CD1c-positive myeloid dendritic cell (primary cell): ENCODE measurements at regions not wholly inside any gene's neighbourhood (a gene's known extent, or its start where the extent isn't known, plus 50 kb on each side); places are given as distances from the start of the nearest gene placed in this dataset.

Experiments
- DNase-seq: peaks from one replicate; pipeline ENCODE4 v3.0.0-alpha.2; 2016; ENCODE audit errors: extremely low spot score

- no peak for DNase-seq
These were observed 249.7 kb upstream of the ZNF462 start for GRCh38 chr9:106613250-106613737.

DNA sequence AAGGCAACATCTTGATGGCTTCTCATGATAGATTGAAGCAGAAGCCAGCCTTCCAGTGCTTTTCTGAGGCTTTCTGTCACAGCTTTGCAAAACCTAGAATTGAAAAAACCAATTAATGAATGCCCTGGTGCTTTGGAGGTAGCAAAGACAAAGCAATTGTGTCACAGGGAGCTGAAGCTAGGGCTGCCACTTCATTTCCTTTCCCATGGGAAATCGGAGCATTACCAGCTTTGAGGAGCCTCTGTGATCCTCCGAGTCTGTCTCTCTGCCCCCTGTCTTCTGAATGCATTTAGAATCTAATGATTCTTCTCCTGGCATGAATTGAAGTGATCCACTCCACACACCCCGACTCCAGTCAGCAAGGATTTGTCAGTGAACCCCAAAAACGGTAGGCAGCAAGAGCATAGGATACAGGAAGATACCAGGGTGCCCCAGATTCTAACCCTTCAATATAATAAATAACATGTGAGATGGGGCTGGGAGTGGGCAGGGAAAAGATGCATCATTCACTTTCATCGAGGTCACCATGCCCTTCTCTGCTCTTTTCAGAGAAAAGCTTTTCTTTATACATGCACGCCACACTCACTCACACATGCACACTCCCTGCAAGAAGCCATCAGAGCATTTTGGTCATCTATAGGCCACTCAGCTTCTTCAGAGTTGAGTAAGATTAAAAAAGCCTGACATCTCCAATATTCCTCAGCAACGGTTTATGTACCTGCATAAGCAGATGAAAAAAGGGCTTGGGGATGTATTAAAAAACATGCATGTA is 247.7 kb upstream of the ZNF462 start:
- DNase-seq = no peak

DNA sequence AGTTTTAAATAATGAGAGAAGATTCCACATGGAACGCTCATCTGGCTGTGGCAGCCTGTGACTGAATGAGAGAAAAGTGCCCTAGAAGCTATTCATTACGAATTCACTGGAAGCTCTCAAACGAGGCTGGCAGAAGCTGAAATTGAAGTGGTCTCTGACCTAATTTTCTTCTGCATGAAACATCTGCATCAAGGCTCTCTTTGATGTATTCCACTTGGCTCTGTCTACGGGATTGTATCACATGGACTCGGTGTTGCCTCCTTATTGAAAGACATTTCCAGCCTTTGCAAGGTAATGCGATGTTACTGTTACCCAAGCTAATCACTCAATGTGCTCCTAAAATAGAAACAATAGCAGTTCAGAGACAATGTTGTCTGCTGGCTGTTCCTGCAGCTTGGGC is 246.9 kb upstream of the ZNF462 start:
- no peak for DNase-seq

- no peak for DNase-seq
These were observed 246.1 kb upstream of the ZNF462 start for GRCh38 chr9:106616851-106617345.

- no peak for DNase-seq
These were observed 243.8 kb upstream of the ZNF462 start for GRCh38 chr9:106619211-106619610.

DNA sequence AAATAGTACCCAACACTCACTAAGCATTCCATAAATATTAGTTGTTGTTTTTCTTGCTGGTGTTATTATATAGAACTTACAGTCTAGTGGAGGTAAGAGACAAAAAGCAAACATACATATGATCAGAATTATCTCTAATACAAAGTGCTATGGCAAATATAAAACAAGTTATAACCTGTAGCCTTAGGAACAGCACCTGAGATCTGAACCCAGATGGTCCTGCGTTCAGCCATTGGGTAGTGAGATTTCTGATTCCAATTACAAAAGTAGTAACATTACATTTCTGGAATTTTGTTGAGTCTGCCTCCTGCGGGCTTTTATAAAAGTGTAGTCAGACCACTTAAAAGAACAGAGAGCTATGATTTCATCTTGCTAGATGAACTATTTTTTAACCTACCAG is 242.9 kb upstream of the ZNF462 start:
- DNase-seq = no peak

DNA sequence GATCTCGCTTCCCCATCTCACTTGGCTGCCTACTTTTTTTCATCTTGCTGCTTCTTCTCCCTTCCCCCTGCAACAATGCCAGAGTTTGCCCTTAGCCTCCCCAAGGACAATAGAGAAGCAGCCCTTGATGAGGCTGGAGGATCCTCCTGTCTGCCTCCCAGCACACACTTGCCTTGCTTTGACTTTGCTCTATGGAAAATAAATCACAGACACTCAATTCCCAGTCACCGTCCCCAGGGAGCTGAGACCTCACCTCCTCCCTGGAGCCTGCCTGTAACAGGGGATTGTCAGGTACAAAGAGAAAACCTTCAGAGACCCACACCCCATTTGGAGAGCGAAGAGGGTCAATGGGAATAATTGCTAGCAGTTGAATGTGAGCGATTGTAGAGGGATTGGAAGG is 242.1 kb upstream of the ZNF462 start:
- no peak for DNase-seq

DNA sequence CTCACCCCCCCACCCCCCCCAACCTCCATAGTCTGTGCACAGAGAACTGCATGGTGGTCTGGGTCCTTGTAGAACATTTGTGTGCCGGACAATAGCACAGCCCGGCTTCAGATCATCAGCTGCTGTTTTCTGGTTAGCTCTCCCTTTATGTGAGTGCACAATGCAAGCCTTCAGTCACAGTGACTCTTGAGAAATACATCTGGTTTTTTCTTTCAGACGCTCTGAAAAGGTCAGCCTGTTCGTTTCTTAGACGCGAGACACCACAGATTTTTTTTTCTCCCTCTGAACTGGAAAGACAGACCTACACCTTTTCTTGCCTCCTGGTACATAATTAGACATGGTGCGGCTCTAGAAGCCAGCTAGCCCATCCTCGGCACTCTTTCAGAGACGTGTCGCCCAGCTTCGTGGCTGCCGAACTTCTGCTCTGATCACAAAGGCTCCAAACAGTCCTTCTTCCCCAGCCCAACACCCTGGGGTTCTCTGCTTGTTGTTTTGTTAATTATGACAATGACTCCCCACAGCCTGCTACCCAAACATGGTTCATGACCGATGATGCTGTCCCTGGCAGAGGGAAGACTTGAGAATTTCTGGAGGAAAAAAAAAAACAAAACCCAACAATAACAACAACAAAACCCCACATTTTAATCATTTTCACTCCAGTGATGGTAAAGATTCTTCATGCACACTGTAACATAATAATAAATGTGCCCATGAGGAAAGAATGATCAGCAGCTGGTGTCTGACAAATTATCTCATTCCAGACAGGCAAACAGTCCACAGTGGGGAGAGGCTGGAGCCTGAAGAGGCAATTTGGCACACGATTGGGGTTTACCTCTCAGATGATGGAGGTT is 241.4 kb upstream of the ZNF462 start:
- DNase-seq = no peak

DNA sequence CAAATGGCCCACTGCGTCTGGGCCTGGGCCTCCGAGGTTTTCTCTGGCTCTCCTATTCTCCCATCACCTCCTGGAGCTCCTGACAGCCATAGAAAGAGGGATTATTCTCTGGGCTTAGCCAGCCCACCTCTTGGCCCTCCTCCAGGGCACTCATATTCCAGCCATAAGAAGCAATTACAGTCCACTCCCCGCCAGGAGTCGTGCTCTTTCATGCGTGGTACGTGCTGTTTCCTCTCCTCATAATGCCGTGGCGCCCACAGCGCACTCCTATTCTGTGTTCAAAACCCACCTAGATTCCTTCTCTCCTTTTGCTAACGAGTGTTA is 240.8 kb upstream of the ZNF462 start:
- no peak for DNase-seq

- DNase-seq = no peak
These were observed 239.4 kb upstream of the ZNF462 start for GRCh38 chr9:106623558-106623957.

DNA sequence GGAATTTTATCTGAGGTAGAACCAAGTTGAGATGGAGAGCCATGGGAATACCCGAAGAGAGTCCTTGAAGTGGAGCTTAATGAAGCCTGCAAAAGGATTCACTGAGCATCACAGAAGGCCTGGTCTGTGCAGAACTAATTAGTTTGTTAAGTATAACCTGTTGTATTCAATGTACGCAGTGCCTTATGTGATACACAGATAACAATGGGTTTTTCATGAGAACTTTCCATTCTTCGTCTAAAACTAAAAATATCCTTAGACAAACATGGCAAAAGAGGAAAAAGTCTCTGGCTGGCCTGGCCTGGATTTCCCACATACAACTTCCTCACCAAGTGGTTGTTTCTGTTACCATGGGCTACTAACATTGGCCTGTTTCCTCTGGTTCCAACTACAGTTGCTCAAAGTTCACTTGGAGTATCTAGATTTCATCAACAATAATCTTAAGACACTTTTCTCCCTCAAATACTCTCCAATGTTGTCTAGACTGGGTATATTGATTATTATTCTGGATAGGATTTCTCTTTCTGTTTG is 237.6 kb upstream of the ZNF462 start:
- DNase-seq = no peak

GRCh38 chr9:106626936-106627335 is 236.0 kb upstream of the ZNF462 start:
- DNase-seq = no peak

GRCh38 chr9:106632621-106633020 is 230.3 kb upstream of the ZNF462 start:
- no peak for DNase-seq

DNA sequence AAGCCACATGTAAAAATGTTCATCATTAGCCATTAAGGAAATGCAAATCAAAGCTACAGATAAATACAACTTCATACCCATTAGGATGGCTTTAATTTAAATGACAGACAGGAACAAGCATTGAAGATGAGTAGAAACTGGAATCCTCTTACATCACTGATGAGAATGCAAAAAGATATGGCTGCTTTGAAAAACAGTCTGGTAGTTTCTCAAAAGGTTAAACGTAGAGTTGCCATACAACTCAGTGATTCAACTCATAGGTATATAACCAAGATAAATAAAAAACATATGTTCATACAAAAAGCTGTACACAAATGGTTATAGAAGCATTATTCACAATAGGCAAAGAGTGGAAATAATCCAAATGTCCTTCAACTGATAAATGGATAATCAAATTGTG is 228.8 kb upstream of the ZNF462 start:
- no peak for DNase-seq

- no peak for DNase-seq
These were observed 228.3 kb upstream of the ZNF462 start for GRCh38 chr9:106634641-106635040.

DNA sequence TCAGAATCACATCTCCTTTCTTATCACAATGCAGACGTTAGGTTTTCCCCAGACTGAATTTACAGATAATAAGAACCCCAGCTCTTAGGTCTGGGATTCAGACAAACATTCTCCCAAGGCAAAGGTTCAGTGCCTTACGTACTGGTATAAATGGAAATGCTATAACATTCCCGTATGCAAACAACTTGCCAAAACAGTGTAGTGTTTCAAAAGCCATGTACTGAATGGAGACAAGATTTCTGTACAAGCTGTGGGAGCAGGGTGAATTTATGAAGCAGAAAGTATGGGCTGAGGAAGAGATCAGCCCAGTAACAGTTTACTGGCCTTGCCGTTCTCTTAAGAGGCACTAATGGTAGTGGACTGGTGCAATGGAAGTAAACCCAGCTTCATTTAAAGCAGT is 225.5 kb upstream of the ZNF462 start:
- no peak for DNase-seq

- no peak for DNase-seq
These were observed 222.9 kb upstream of the ZNF462 start for GRCh38 chr9:106639873-106640568.

GRCh38 chr9:106643211-106643930 is 219.6 kb upstream of the ZNF462 start:
- DNase-seq = no peak

GRCh38 chr9:106644661-106645060 is 218.3 kb upstream of the ZNF462 start:
- no peak for DNase-seq

DNA sequence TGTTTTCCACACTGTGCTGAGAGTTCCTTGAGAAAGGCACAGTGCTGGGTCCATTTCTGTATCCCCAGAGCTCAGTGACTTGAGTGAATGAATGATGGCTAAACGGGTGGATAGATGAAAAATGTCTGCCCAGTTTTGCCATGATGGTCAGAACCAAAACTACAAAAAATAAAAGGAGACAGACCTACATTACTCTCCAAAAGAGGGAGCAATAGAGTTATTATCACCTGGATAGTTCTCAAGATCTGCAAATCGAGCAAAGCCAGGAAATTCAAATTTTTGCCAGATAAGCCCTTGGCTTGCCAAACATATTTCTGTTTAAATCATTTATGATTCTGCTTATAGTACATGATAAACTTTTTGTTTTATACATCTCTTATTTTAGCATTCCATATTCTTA is 214.2 kb upstream of the ZNF462 start:
- DNase-seq = no peak

- DNase-seq = no peak
These were observed 213.3 kb upstream of the ZNF462 start for GRCh38 chr9:106649664-106650063.
